ENCODE measurements at regions not wholly inside any gene's neighbourhood (a gene's known extent, or its start where the extent isn't known, plus 50 kb on each side); places are given as distances from the start of the nearest gene placed in this dataset.

- TF ChIP-seq CTCF (conservative IDR thresholded peaks at IDR 0.05; ENCODE audit: low read length) (no peak), EZH2phosphoT487 (IDR thresholded peaks at IDR 0.05; ENCODE audit: borderline replicate concordance, low read depth, low read length) (no peak)
- DNase-seq (ENCODE audit: low spot score): no peak
- Histone ChIP-seq H4K20me1 (ENCODE audit: insufficient read depth, low read length) (no peaks in the 10 kb centered on the region), H2AFZ (ENCODE audit: low read length) (no peak overlapping the region), H3K4me3 (ENCODE audit: low read depth, low read length, poor library complexity, severe bottlenecking) (no peak overlapping the region), H3K4me1 (ENCODE audit: insufficient read depth, low read length, poor library complexity, severe bottlenecking) (no peaks in the 10 kb centered on the region), H3K9me3 (ENCODE audit: low read length) (no peaks in the 10 kb centered on the region), H3K79me2 (ENCODE audit: insufficient read depth, low read depth, low read length) (no peaks in the 10 kb centered on the region), H3K4me2 (ENCODE audit: low read length) (no peak overlapping the region), H3K9me2 (ENCODE audit: insufficient read depth, low read length) (no peaks in the 10 kb centered on the region), H3K27ac (ENCODE audit: low read depth, low read length, poor library complexity, severe bottlenecking) (no peak overlapping the region), H3K36me3 (ENCODE audit: insufficient read depth, low read length) (no peaks in the 10 kb centered on the region)
- POLR2A ChIA-PET: interaction anchor here (0.7 to 0.8 kb wide), 2 partner anchors 15 to 242 kb away, joined by 3 read pairs; no protein-coding TSS in a partner anchor
- BruUV-seq (replicated peaks): no TSS peak
- intact Hi-C loops (cut with micrococcal nuclease; ENCODE audit: unreplicated experiment): no loop called here
- CTCF ChIA-PET (ENCODE audit: unreplicated experiment): no interaction called here
These were observed 96.0 kb upstream of the NUDT6 start for GRCh38 chr4:123018396-123018775.

GRCh38 chr4:123020285-123020684 lies 97.9 kb upstream of the NUDT6 start:
- Histone ChIP-seq H2AFZ (ENCODE audit: low read length) (no peak overlapping the region), H3K27ac (ENCODE audit: low read depth, low read length, poor library complexity, severe bottlenecking) (no peak overlapping the region), H3K9me3 (ENCODE audit: low read length) (no peaks in the 10 kb centered on the region), H3K9me2 (ENCODE audit: insufficient read depth, low read length) (no peaks in the 10 kb centered on the region), H3K4me3 (ENCODE audit: low read depth, low read length, poor library complexity, severe bottlenecking) (no peak overlapping the region), H3K4me1 (ENCODE audit: insufficient read depth, low read length, poor library complexity, severe bottlenecking) (no peaks in the 10 kb centered on the region), H3K4me2 (ENCODE audit: low read length) (no peak overlapping the region), H4K20me1 (ENCODE audit: insufficient read depth, low read length) (no peaks in the 10 kb centered on the region), H3K79me2 (ENCODE audit: insufficient read depth, low read depth, low read length) (no peaks in the 10 kb centered on the region), H3K36me3 (ENCODE audit: insufficient read depth, low read length) (no peaks in the 10 kb centered on the region)
- POLR2A ChIA-PET: no interaction called here
- TF ChIP-seq EZH2phosphoT487 (IDR thresholded peaks at IDR 0.05; ENCODE audit: borderline replicate concordance, low read depth, low read length): no peak
- TF ChIP-seq CTCF (conservative IDR thresholded peaks at IDR 0.05; ENCODE audit: low read length): no peak
- CTCF ChIA-PET (ENCODE audit: unreplicated experiment): no interaction called here
- no peak for DNase-seq (ENCODE audit: low spot score)
- intact Hi-C loops (cut with micrococcal nuclease; ENCODE audit: unreplicated experiment): no loop called here
- no TSS peak for BruUV-seq (replicated peaks)

- Histone ChIP-seq H3K4me3 (ENCODE audit: low read depth, low read length, poor library complexity, severe bottlenecking) (no peak overlapping the region), H3K9me3 (ENCODE audit: low read length) (no peaks in the 10 kb centered on the region), H4K20me1 (ENCODE audit: insufficient read depth, low read length) (no peaks in the 10 kb centered on the region), H2AFZ (ENCODE audit: low read length) (no peak overlapping the region), H3K27ac (ENCODE audit: low read depth, low read length, poor library complexity, severe bottlenecking) (no peak overlapping the region), H3K4me1 (ENCODE audit: insufficient read depth, low read length, poor library complexity, severe bottlenecking) (no peaks in the 10 kb centered on the region), H3K4me2 (ENCODE audit: low read length) (no peak overlapping the region), H3K79me2 (ENCODE audit: insufficient read depth, low read depth, low read length) (no peaks in the 10 kb centered on the region), H3K36me3 (ENCODE audit: insufficient read depth, low read length) (0 out of 2 replicates have a peak, but pooled peaks cover 3% of the 10 kb centered on the region), H3K9me2 (ENCODE audit: insufficient read depth, low read length) (no peaks in the 10 kb centered on the region)
- ChIA-PET POLR2A (no interaction called here), CTCF (ENCODE audit: unreplicated experiment) (no interaction called here)
- DNase-seq (ENCODE audit: low spot score): no peak
- BruUV-seq (replicated peaks): no TSS peak
- TF ChIP-seq EZH2phosphoT487 (IDR thresholded peaks at IDR 0.05; ENCODE audit: borderline replicate concordance, low read depth, low read length) (no peak), CTCF (conservative IDR thresholded peaks at IDR 0.05; ENCODE audit: low read length) (no peak)
- intact Hi-C loops (cut with micrococcal nuclease; ENCODE audit: unreplicated experiment): no loop called here
These were observed 101.2 kb upstream of the NUDT6 start for GRCh38 chr4:123023647-123024046.

All from OCI-LY7 (cell line).